Duodenal mucosa (tissue), 2 donors: ENCODE measurements at regions not wholly inside any gene's neighbourhood (a gene's known extent, or its start where the extent isn't known, plus 50 kb on each side); places are given as distances from the start of the nearest gene placed in this dataset.

ENCODE experiments used
- H3K27ac ChIP-seq: one replicate; pipeline ENCODE4 v1.7.0; 2013; ENCODE audit warnings: low read depth, low read length
- H3K27me3 ChIP-seq, 2 donors: one replicate each; pipeline ENCODE4 v1.7.0; 2013; ENCODE audit warnings: low read length in 2 of 2, control low read depth in 1 of 2; ENCODE audit not compliant: insufficient read depth in 2 of 2, control insufficient read depth in 1 of 2
- H3K36me3 ChIP-seq, 2 donors: one replicate each; pipeline ENCODE4 v1.7.0; 2013; ENCODE audit warnings: low read length in 2 of 2, control low read depth in 1 of 2; ENCODE audit not compliant: insufficient read depth in 2 of 2, control insufficient read depth in 1 of 2
- H3K4me1 ChIP-seq, 2 donors: one replicate each; pipeline ENCODE4 v1.7.0; 2013; ENCODE audit warnings: low read length in 2 of 2, control low read depth in 1 of 2; ENCODE audit not compliant: insufficient read depth in 2 of 2, control insufficient read depth in 1 of 2
- H3K4me3 ChIP-seq, 2 donors: one replicate each; pipeline ENCODE4 v1.7.0; 2013; ENCODE audit warnings: low read length in 2 of 2, low read depth in 1 of 2
- H3K9ac ChIP-seq, 2 donors: one replicate each; pipeline ENCODE4 v1.7.0; 2013; ENCODE audit warnings: low read length in 2 of 2, low read depth in 1 of 2
- H3K9me3 ChIP-seq, 2 donors: one replicate each; pipeline ENCODE4 v1.7.0; 2013; ENCODE audit warnings: low read length in 2 of 2, control low read depth in 1 of 2; ENCODE audit not compliant: control insufficient read depth in 1 of 2

DNA sequence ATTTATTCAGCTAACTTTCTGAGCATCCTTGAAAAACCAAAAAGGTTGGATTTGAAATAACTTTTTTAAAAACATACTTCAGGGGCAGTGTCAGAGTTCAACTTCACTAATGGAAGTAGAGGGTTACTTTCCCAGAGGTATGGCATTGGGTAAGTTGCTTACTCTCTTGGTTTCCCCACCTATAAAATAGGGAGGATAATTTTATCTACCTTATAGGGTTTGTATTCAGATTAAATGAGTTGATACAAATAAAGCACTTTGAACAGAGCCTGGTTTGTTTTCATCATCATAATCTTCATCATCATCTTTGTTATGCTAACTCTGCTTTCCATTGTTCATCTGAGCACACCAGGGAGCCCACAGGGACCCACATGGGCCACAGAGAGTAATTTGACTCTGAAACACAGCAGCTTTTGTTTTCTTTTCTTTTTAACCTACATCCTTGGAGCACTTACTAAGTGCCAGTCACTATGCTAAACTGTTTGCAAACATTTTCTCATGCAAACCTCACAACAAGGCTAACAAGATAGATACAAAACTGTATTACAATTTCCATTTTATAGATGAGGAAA is 179.1 kb upstream of the SLC24A2 start:
- no peaks in the 10 kb centered on the region for H3K9me3 ChIP-seq
- H3K9ac ChIP-seq, result no peak overlapping the region
- H3K36me3 ChIP-seq, result no peaks in the 10 kb centered on the region
- H3K4me3 ChIP-seq, result no peak overlapping the region
- no peaks in the 10 kb centered on the region for H3K4me1 ChIP-seq
- H3K27me3 ChIP-seq, result no peaks in the 10 kb centered on the region
- H3K27ac ChIP-seq, result no peak overlapping the region

DNA sequence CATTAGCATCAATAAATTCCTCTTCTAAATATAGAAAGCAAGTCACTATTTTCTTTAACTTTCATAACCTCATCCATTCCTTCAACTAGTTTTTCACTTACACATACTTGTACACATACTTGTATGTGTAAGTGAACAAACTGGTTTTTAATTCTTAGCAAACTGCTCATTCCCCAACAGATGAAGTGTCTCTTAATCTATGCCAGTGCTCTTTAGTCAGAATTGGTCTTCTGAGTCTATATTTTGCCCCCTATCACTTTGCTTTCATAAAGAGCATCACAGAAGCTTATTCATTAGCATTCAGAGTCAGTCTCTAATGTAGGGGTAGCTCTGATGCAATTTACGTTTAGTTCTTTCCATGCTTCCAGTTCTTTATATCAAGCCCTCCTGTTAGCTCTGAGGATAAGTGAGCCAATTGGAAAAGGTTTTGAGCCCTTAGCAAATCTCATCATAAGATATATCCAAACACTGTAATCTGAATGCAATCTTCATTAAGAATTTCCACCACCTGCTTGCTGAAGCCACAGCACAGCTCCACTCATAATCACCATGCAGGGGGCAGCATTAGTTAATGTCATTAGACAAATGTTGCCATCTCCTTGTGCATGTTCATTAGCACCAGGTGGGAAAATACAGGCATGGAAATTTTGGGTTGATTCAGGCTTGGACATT is 178.5 kb upstream of the SLC24A2 start:
- H3K27me3 ChIP-seq, result no peaks in the 10 kb centered on the region
- H3K36me3 ChIP-seq, result no peaks in the 10 kb centered on the region
- H3K27ac ChIP-seq, result no peak overlapping the region
- H3K4me3 ChIP-seq, result no peak overlapping the region
- no peaks in the 10 kb centered on the region for H3K9me3 ChIP-seq
- no peaks in the 10 kb centered on the region for H3K4me1 ChIP-seq
- H3K9ac ChIP-seq, result no peak overlapping the region

DNA sequence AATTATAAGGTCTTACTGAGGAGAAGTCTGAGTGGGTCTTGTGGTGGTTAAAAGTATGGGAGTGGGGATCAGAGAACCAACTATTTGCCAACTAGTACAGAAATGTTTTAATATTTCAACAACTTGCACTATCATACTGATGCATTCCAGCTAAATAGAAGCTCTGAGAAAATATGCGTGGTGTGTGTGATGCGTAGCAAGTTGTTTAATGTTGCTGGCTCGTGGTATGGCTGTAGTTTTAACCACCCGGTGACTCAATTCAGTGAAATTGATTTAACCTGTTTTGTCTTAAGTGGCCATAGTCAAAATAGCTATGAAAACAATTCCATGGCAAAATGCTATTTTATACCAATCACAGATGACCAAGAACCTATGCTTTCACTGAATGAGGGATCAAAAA is 176.5 kb upstream of the SLC24A2 start:
- Histone ChIP-seq H3K36me3 (no peaks in the 10 kb centered on the region), H3K9ac (no peak overlapping the region), H3K4me1 (no peaks in the 10 kb centered on the region), H3K4me3 (no peak overlapping the region), H3K27ac (no peak overlapping the region), H3K27me3 (no peaks in the 10 kb centered on the region), H3K9me3 (no peaks in the 10 kb centered on the region)

DNA sequence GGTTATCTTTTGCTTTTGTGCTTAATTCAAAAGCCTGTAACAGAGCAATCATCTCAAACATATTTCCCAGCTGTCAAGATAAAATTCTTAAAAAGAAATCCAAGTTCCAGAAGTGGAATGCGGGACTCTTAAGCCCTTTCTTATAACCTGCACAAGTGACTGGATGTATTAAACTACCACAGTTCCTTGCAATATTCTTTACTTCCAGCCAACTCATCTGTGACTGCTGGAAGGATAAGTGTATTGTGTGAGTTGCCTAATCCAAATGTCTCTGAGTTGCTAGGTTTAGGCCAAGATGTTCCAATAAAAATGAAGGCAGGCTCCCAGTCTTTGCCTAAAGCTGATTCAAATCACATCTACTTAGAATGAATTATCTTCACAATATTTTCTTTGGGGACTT is 159.2 kb upstream of the SLC24A2 start:
- H3K4me3 ChIP-seq, result no peak overlapping the region
- H3K36me3 ChIP-seq, result no peaks in the 10 kb centered on the region
- H3K4me1 ChIP-seq, result no peaks in the 10 kb centered on the region
- H3K27ac ChIP-seq, result no peak overlapping the region
- no peak overlapping the region for H3K9ac ChIP-seq
- peaks cover 0 to 2% of the 10 kb centered on the region in 2 donors for H3K27me3 ChIP-seq
- no peaks in the 10 kb centered on the region for H3K9me3 ChIP-seq

DNA sequence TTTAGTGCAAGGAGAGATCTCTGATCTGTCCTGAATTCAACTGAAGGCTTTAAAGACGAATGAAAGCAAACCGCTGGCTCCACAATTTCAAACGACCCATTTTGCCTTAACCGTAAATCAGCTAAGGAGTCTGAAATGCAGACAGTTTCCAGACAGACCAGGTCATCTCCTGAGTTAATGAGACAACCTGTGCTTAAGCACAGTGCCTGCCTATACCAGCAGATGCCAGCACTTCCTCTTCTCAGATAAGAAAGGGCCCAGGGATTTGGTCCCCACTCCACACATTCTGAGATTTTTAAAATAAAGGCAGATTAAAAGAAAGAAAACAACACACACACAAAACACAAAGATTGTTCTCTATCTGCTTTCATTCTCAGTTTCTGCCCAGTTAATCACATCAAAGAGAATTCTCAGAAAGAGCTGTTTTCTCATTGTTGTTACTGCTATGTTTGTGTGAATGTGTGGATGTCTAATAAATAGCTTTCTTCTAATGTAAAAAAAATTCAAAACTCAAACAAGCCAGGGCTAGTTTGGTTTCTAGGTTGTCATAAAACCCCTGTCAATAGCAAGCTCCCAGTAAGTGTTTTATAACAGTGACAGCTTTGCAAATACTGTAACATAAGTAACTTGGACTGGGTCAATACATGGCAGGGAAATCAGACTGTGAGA is 157.7 kb upstream of the SLC24A2 start:
- no peaks in the 10 kb centered on the region for H3K36me3 ChIP-seq
- no peak overlapping the region for H3K4me3 ChIP-seq
- no peak overlapping the region for H3K9ac ChIP-seq

DNA sequence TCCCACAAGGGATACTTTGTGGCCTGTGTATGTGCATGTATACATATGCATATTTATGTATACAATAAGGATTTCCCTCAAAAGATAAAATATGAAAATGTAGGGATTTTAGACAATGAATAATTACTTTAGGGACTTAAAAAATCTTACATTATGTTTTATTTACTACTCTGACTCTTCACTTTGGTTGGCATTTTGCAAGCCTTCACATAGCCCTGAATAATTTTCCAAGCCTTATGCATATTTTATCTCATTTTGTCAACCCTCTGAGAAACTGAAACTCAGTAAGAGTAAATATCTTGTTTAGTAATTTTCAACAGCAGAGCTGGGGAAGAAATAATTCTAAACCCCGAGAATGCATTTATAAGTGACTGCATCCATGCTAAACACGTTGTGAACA is 153.0 kb upstream of the SLC24A2 start:
- H3K27me3 ChIP-seq, result peaks cover 0 to 2% of the 10 kb centered on the region in 2 donors
- H3K4me3 ChIP-seq, result no peak overlapping the region
- no peaks in the 10 kb centered on the region for H3K4me1 ChIP-seq
- H3K9me3 ChIP-seq, result no peaks in the 10 kb centered on the region
- H3K9ac ChIP-seq, result no peak overlapping the region
- no peak overlapping the region for H3K27ac ChIP-seq
- no peaks in the 10 kb centered on the region for H3K36me3 ChIP-seq

More for the DNA sequence above, 157.7 kb upstream of the SLC24A2 start:
- H3K4me1 ChIP-seq, result no peaks in the 10 kb centered on the region
- no peaks in the 10 kb centered on the region for H3K9me3 ChIP-seq
- no peak overlapping the region for H3K27ac ChIP-seq
- peaks cover 0 to 2% of the 10 kb centered on the region in 2 donors for H3K27me3 ChIP-seq

DNA sequence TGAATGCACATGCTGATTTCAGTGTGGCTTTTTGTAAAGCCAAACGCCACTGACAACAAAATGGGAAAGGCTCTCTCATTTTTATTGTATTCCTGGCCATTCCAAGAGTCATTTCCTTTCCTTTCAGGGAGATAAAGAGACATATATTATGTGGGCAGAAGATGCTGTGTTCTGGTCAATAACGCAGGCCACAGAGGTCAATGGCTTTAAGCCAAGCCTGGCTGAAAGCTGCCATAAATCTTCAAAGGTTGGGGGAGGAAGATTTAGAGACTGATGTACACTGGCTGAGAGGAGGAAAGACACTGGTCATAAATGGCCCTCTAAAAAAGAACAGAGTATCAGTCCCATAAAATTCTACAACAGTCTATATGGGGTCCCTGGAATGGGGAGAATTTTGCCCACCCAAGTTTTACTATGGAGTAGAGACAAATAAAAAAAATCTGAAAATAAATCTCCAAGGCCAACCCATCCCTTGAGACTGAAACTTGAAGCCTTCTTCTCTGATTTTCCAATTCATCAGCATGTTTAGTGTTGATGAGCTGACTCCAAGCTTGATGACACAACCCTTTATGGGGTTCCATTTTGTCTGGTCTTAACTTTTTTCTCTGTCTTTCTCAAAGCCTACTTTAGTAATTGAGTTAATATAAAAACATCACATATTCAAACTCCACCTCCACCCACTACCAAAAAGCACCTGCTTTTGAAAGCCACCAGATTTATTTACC is 152.1 kb upstream of the SLC24A2 start:
- Histone ChIP-seq H3K36me3 (no peaks in the 10 kb centered on the region), H3K9ac (no peak overlapping the region), H3K4me3 (no peak overlapping the region), H3K9me3 (no peaks in the 10 kb centered on the region), H3K27ac (no peak overlapping the region), H3K27me3 (peaks cover 0 to 2% of the 10 kb centered on the region in 2 donors), H3K4me1 (no peaks in the 10 kb centered on the region)

DNA sequence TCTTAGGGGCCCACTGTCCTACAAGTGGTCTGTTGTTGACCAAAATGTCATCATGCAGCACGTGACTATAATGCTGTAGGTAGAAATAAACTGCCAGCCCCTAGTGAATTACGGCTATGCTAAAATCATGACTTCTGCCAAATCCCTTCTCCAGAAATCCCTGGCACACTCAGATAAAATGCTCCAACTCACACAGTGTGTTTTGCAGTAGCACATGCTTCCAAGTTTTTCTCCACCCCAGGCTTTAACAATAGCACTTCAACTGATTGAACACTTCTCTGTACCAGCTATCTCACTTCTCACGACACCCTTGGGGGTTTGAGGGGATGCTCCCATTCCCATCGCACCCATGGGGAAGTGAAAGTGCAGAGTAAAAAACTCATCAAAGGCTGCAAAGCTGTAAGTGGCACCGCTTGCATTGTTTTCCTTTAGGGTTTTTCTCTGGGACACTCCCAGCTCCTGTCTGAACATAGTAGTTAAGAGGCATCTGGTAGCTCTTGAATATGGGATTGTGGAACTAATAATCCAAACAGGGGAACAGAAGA is 151.0 kb upstream of the SLC24A2 start:
- Histone ChIP-seq H3K27me3 (peaks cover 2 to 6% of the 10 kb centered on the region in 2 donors), H3K4me3 (no peak overlapping the region), H3K9ac (no peak overlapping the region), H3K36me3 (no peaks in the 10 kb centered on the region), H3K27ac (no peak overlapping the region), H3K4me1 (no peaks in the 10 kb centered on the region), H3K9me3 (no peaks in the 10 kb centered on the region)

DNA sequence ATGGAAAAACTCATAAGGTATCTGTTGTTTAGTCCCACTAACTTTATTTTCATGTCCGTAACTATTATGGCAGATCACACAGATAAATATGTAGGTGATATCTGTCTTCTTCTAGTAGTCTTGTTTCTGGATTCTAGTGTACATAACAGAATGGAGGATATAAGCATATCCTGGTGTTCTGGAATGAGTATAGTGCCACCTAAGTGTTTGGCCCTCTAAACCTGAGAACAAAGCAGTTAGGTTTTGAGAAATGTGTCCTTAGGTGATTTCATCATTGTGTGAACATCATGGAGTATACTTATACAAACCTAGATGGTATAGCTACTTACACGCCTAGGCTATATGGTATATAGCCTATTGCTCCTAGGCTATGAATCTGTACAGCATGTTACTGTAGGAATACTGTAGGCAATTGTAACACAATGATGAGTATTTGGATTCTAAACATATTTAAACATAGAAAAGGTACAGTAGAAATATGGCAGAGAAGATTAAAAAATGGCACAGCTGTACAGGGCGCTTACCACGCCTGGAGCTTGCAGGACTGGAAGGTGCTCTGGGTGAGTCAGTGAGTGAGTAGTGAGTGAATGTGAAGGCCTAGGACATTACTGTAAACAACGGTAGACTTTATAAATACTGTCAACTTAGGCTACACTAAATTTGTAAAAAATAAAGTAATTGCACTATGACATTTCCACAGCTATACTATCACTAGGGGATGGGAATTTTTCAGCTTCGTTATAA is 150.3 kb upstream of the SLC24A2 start:
- H3K36me3 ChIP-seq, result no peaks in the 10 kb centered on the region
- H3K27ac ChIP-seq, result no peak overlapping the region
- no peak overlapping the region for H3K9ac ChIP-seq
- no peaks in the 10 kb centered on the region for H3K4me1 ChIP-seq
- H3K9me3 ChIP-seq, result no peaks in the 10 kb centered on the region
- no peak overlapping the region for H3K4me3 ChIP-seq
- H3K27me3 ChIP-seq, result peaks cover 0 to 6% of the 10 kb centered on the region in 2 donors
